IMR-90 (cell line): ENCODE measurements at regions not wholly inside any gene's neighbourhood (a gene's known extent, or its start where the extent isn't known, plus 50 kb on each side); places are given as distances from the start of the nearest gene placed in this dataset.

ENCODE experiments used
- MAFK ChIP-seq: IDR thresholded peaks from 2 replicates; pipeline ENCODE4 v1.6.1; 2012; ENCODE audit warnings: low read depth, low read length, improper control_type of control experiment
- TF ChIP-seq, protein P1 (sequence below): conservative IDR thresholded peaks from 2 replicates; pipeline ENCODE4 v1.5.1; 2012; ENCODE audit warnings: mild to moderate bottlenecking, low read depth, low read length, improper control_type of control experiment
- TF ChIP-seq, protein P2 (sequence below): fragments of 150-350 bp; IDR thresholded peaks from 2 replicates; pipeline ENCODE4 v1.6.1; 2016; ENCODE audit warnings: low read depth, mild to moderate bottlenecking, low read length, moderate library complexity, borderline replicate concordance

DNA sequence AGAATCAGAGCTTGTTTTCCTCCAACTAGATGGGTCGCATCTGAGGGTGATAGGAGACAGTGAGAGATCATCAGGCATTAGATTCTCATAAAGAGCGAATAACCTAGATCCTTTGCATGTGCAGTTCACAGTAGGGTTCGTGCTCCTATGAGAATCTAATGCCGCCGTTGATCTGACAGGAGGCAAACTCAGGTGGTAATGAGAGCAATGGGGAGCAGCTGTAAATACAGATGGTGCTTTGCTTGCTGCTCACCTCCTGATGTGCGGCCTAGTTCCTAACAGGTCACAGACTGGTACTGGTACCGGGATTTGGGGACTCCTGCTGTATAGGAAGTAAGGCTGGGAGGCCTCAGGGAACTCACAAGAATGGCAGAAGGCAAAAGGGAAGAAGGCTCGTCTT lies 276.5 kb downstream of the FAT4 start:
- no peak for TF ChIP-seq MAFK
- TF ChIP-seq, protein P1, sequence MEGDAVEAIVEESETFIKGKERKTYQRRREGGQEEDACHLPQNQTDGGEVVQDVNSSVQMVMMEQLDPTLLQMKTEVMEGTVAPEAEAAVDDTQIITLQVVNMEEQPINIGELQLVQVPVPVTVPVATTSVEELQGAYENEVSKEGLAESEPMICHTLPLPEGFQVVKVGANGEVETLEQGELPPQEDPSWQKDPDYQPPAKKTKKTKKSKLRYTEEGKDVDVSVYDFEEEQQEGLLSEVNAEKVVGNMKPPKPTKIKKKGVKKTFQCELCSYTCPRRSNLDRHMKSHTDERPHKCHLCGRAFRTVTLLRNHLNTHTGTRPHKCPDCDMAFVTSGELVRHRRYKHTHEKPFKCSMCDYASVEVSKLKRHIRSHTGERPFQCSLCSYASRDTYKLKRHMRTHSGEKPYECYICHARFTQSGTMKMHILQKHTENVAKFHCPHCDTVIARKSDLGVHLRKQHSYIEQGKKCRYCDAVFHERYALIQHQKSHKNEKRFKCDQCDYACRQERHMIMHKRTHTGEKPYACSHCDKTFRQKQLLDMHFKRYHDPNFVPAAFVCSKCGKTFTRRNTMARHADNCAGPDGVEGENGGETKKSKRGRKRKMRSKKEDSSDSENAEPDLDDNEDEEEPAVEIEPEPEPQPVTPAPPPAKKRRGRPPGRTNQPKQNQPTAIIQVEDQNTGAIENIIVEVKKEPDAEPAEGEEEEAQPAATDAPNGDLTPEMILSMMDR: no peak
- TF ChIP-seq, protein P2, sequence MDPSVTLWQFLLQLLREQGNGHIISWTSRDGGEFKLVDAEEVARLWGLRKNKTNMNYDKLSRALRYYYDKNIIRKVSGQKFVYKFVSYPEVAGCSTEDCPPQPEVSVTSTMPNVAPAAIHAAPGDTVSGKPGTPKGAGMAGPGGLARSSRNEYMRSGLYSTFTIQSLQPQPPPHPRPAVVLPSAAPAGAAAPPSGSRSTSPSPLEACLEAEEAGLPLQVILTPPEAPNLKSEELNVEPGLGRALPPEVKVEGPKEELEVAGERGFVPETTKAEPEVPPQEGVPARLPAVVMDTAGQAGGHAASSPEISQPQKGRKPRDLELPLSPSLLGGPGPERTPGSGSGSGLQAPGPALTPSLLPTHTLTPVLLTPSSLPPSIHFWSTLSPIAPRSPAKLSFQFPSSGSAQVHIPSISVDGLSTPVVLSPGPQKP: no peak
